ENCODE measurements at regions not wholly inside any gene's neighbourhood (a gene's known extent, or its start where the extent isn't known, plus 50 kb on each side); places are given as distances from the start of the nearest gene placed in this dataset.

GRCh38 chr2:11018651-11019185 is 107.0 kb downstream of the KCNF1 start (continued):
- no peak for TF ChIP-seq CTCF (IDR thresholded peaks at IDR 0.05)
- TF ChIP-seq RFX5 (IDR thresholded peaks at IDR 0.05; ENCODE audit: low read length), result no peak
- TF ChIP-seq JUND (IDR thresholded peaks at IDR 0.05), result no peak

DNA sequence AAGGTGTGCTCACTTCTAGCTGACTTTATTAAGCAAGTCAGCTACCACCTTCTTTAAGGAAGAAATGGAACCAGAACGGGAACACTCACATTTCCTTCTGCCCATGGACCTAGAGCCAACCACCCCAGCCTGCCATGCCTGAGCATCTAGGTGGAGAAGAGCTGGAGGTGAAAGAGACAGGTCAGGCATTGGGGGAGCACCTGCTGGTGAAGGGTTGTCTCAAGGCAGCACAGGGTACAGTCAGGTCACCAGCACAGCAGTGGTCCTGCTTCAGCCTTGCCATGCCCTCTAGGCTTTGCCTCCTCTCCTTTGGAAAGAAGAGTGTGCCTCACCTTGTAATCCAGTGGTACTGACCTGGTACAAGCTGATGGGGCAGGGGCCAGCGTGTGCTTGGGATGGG is 107.9 kb downstream of the KCNF1 start:
- H3K9me2 ChIP-seq, result no peaks in the 10 kb centered on the region
- TF ChIP-seq CTCF (IDR thresholded peaks at IDR 0.05) (no peak), YY1 (IDR thresholded peaks at IDR 0.05; ENCODE audit: low read depth) (no peak), TEAD4 (IDR thresholded peaks at IDR 0.05; ENCODE audit: borderline replicate concordance, insufficient read depth) (no peak), RAD21 (IDR thresholded peaks at IDR 0.05; ENCODE audit: low read length) (no peak), FOXM1 (IDR thresholded peaks at IDR 0.05; ENCODE audit: low read depth) (no peak), ZBTB33 (IDR thresholded peaks at IDR 0.05; ENCODE audit: borderline replicate concordance, low read depth) (no peak), POLR2AphosphoS5 (IDR thresholded peaks at IDR 0.05; ENCODE audit: low read depth, low read length) (no peak), EZH2phosphoT487 (IDR thresholded peaks at IDR 0.05; ENCODE audit: borderline replicate concordance, low read depth) (no peak), RXRA (IDR thresholded peaks at IDR 0.05; ENCODE audit: borderline replicate concordance, low read depth) (no peak), RCOR1 (IDR thresholded peaks at IDR 0.05; ENCODE audit: low read length) (no peak), FOSL2 (IDR thresholded peaks at IDR 0.05; ENCODE audit: borderline replicate concordance, low read depth) (no peak)
- TF ChIP-seq, protein P1, sequence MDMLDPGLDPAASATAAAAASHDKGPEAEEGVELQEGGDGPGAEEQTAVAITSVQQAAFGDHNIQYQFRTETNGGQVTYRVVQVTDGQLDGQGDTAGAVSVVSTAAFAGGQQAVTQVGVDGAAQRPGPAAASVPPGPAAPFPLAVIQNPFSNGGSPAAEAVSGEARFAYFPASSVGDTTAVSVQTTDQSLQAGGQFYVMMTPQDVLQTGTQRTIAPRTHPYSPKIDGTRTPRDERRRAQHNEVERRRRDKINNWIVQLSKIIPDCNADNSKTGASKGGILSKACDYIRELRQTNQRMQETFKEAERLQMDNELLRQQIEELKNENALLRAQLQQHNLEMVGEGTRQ (IDR thresholded peaks at IDR 0.05; ENCODE audit: borderline replicate concordance, low read depth, low read length), result no peak
- CTCF ChIA-PET, result interaction anchor here (1.0 to 1.2 kb wide), 2 partner anchors 8 to 184 kb away, joined by 3 to 4 read pairs; no protein-coding TSS in a partner anchor

More for the DNA sequence above, 107.9 kb downstream of the KCNF1 start:
- H3K9ac ChIP-seq, result no peak overlapping the region
- no peaks in the 10 kb centered on the region for H3F3A ChIP-seq (replicated peaks; ENCODE audit: insufficient read depth)
- H3K4me2 ChIP-seq, result no peak overlapping the region
- 15% methylated on average over 2 of the region's 2 CpGs for WGBS (ENCODE audit: low lambda C conversion rate)
- peaks cover 54% of the 10 kb centered on the region; the same call in 1 of the 2 replicates for H3K27me3 ChIP-seq (ENCODE audit: insufficient read depth)
- no peak for DNase-seq
- H3K4me3 ChIP-seq (ENCODE audit: low read depth in 2 of 2, low read length in 1 of 2), result no peak overlapping the region
- H2AFZ ChIP-seq (ENCODE audit: low read depth), result no peak overlapping the region
- POLR2A ChIA-PET, result no interaction called here
- no peaks in the 10 kb centered on the region; a peak in 1 of 4 replicates for H3K4me1 ChIP-seq (ENCODE audit: control insufficient read depth in 1 of 2, insufficient read depth in 2 of 2, low read depth in 1 of 2, low read length in 1 of 2)
- no peaks in the 10 kb centered on the region for H4K20me1 ChIP-seq (ENCODE audit: insufficient read depth)
- H3K79me2 ChIP-seq (ENCODE audit: insufficient read depth), result no peaks in the 10 kb centered on the region
- H3K27ac ChIP-seq (ENCODE audit: low read depth in 2 of 2, low read length in 1 of 2), result no peak overlapping the region
- H3K36me3 ChIP-seq (replicated peaks in 1 of 2; ENCODE audit: control insufficient read depth in 1 of 2, insufficient read depth in 2 of 2, low read length in 1 of 2), result no peaks in the 10 kb centered on the region
- H3K9me3 ChIP-seq, result no peaks in the 10 kb centered on the region

Data from SK-N-SH (cell line).